EH (cell line): ENCODE measurements at regions not wholly inside any gene's neighbourhood (a gene's known extent, or its start where the extent isn't known, plus 50 kb on each side); places are given as distances from the start of the nearest gene placed in this dataset.

ENCODE experiments used
- DNase-seq: peaks from one replicate; pipeline ENCODE4 v3.0.0-alpha.2; 2015; ENCODE audit warnings: low read depth

DNA sequence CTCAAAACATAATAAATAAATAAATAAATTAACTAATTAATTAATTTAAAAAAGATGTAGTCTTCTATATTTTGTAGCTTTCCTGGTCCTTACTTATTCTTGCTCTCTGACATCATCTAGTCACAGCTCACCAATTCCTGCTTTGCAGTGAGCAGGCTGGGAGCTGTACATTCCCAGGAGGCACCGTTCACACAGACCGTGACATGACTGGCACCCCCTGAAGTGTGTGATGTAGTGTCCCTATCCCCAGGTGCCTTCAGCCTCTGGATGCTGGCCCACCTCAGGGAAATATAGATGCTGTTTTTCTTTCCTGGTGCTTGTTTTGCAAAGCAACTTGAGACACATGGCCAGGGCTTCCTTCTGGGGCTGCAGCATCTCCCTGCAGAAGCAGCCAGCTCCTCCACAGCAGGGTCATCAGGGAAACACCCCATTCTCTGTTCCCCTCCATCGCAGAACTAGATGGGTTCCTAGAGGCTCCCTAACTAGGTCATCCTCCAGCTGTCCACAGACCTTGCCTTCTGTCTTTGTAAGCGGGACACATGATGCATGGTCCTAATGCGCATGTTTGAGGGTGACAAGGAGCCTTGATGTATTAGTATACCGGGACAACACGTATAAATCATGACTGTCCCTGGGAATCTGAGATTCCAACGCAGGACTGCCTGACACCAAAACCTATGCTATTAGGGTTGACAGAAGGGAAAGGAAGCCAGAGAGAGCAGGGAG lies 76.4 kb downstream of the RHOB start:
- DNase-seq = no peak

DNA sequence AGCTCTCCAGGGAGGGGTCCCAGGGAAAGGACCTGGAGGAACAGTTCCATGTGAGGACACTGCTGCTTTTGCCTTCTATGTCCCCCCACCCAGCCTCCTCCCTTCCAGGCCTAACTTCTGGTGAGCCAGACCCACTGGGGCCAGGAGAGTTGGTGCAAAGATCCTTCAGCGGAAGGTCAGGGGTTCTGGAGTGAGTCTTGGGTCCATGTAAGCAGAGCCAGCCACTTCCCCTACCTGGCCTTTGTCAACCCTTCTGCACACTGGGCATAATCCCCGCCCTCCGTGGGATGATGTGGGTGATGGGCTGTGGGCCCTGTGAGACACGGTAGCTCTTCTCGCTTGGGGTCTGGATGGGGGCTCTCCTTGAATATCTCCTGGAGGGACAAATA lies 76.9 kb downstream of the RHOB start:
- no peak for DNase-seq

DNA sequence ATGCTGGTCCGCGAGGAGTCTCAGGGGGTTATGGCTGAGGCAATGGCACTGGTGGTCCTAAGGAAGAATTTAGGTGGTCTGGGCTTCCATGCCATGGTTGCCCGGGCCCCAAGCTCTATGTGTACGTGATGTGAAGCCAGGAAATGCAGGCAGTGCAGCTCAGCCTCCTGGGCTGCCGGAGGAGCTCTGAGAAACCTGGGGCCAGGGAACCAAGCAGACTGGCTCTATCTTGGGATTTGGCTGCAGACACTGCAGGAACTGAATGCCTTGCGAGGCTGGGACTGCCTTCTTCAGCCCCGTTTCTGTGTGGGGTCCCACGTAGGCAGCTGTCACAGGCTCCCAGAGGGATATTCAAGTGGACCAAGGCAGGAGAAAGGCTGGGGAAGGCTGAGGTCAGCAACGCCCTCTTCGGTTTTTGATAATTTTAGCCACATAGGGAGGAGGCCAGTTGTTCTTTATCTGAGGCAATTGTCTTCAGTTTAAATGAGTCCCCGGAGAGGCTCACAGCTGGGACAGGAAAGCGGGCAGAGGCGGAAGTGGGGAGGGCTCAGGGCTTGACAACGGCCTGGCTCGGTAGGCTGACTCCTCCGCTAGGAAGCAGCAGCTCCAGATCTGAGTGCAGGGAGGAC lies 77.7 kb downstream of the RHOB start:
- DNase-seq = no peak

DNA sequence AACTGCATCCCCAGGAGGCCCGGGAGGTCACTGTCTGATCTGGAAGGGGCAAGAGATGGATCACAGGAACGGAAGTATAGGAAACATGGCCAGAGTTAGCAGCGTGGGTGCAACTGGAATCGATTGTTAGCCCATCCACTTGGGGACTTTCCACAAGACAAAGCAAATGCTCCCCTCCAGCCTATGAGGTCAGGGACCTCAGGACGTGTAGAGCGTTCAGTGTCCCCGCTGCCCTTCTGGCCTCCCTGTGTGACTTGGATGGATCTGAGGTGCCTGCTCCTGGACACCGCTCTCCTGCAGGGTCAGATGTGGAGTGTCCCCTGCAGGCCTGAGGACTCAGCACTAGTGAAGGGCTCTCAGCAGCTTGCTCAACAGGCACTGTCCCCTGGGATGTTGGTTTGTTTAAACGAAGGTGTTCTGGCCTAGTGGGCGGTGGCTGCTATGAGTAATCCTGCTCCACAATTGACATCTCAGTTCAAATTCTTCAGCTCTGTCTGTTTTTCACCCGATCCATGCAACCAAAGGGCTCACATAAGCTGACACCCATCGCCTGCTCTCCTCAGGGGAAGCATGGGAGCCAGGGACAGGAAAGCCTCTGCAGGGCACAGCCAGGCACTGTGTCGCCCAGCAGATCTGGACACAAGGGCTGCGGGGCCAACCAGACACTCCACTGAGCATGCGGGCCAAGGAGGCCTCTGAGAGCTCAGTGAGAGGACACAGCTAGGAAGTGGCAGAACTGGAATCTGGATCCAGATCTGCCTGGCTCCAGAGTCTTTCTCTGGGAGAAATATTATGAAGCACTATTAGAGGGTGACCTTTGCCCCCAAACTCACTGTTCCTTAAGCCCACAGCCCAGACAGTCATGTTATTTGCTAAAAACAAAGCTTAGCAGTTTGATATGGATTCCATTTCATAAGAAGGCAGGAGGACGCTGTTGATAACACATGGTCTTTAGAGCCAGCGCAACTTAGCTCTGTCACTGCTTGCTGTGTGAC lies 78.5 kb downstream of the RHOB start:
- peak; percentile 29 for DNase-seq

DNA sequence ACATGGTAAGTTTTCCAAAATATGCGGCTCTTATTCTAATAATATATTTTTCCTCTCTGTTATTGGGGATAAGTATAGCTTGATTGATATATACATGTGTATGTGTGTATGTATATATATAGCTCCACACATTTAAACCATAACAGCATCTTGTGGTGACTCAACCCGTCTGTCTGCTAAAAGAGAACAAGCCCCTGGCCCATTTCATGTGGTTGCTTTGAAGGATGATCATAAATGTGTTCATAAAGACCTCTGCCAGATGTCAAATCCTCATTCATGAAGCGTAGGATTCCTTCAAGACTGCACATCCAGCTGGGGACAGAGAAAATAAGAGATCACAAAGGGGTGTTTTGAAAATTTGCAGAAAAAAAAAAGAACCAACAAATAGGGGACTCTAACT lies 79.3 kb downstream of the RHOB start:
- no peak for DNase-seq

DNA sequence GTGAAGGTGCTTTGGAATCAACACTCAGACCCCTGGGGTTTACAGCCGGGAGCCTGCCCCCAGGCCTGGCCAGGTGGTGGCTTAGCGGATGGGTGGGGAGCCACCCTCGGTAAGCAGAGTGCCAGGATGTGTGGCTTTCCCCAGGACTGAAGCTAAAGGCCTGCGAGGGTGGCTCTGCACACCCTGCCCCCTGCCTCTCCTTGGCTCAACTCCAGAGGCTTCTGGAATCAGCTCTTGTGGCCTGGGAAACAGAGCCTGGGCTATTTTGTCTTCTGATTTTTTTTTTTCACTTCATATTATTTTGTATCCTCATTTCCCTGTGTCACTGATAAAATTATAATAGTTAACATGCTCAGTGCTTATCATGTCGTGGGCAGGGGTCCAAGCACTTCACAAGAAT lies 79.8 kb downstream of the RHOB start:
- DNase-seq = peak; percentile 26

DNA sequence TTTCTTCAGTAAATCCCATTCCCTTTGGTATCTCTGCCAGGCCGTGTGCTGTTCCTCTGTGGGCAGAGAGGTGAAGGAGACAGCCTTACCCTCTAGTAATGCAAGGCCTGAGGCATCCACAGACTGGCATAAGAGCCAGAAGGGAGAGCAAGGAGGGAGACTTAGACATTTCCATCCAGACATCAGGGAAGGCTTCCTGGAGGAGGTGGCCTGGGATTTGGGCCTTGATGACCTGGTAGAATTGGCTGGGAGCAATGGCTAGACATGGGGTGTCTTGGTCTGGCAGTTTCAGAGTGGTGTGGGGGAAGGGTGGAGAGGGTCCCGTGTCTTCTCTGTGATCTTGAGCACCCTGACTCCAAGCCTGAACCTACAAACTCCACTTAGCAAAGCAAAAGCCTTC lies 81.8 kb downstream of the RHOB start:
- DNase-seq = no peak

DNA sequence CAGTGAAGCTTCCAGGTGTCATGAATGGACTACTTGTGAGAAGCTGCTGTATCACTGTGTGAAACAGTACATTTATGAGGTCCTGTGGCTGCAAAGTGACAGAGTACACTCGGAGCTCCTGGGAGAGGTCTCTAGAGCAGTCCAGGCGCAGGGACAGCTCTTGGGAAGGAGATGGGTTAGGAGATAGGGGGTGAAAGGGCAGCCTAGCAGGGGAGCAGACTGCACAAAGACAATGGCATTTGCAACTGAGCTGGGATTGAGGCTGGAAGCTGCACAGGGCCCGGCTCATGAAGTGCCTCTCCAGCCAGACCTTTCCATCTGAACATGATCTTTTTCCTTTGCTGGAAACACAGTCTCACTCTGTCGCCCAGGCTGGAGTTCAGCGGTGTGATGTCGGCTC lies 83.6 kb downstream of the RHOB start:
- no peak for DNase-seq

DNA sequence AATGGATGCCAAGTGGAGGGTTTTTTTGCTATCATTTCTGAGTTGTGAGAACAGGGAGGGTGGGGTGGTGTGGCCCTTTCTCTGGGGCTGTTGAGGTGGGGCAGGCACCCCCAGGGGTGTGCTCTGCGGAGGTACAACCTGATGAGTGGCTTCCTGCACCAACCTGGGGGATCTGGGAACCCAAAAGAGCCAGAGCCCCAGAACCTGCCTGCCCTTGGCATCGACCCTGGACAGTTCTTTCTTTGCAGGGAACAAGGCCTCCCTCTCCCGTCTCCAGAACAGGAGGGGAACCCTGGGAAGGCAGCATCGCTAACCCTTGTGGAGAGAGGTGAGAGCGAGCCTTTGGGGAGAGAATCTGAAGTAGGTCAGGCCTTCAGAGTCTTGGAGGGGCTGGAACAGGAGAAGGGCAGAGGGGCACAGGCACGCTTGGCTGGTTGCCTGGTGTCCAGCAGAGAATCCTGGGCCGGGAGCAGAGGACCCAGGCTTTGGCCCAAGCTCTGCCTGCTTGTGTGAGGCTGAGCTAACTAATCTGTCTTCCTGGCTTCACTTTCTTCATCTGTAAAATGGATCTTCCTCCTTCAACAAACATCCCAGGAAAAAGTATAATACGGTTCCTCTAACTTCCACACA lies 84.9 kb downstream of the RHOB start:
- no peak for DNase-seq

DNA sequence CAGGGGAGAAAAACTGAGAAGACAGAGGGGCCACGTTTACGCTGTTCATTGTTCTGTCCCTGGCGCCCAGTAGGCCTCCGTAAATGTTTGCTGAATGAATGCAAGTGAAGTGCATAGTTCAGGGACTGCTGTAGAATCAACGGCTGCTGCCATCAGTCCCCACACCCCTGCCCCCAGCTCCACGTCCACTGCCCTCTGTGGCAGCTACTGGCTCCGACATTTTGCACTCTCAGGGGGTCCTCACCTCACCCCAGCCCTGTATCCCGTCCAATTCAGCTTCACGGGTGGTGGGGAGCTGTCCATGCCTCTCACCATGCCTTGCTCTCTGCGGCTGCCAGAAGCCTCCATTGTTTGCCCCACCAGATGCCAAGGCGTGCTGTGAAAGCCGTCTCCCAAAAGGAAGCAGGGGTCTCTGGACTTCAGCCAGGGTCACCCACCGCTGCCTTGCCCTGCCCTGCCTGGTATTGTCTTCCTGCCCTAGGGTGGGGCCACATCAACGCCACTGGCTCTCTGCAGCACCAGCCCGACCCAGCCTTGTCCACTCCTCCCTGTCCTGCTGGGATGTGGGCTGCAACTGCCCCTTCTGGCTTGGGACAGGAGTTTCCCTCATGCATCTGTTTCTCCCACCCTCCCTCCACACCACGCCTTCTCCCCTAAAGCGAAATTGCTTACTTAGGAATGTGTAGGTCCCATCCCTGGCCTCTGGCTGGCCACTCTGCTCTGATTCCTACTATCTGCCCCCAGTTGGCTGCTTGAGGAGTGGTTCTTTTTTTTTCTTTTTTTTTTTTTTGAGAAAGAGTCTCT lies 86.0 kb downstream of the RHOB start:
- peak; percentile 30 for DNase-seq

DNA sequence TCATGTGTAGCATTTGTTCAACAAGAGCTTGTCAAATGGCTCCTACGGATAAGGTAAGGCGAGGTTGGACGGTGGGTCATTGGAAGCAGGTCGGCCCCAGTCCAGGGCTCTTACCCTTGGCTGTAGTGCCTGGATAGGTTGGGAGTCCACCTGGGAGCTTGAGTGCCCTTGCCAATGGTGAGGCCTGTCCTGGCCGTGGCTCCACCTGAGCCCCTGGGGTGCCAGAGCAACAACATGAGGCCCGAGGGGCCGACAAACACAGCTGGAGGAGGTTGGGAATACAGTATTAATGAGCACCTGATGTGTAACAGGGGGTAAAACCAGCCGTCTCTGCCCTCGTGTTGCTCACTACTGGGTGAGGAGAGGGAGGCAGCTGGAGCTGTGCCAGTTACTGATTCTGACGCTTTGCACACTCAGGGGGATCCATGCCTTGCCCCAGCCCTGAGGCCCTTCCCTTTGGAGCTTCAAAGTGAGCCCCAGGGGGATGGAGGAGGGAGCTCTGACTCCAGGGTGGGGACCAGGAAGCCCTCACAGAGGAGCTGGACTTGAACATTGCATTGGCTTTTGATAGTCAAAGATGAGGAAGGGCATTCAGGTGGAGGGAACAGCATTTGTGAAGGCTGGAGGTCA lies 87.2 kb downstream of the RHOB start:
- DNase-seq = no peak

DNA sequence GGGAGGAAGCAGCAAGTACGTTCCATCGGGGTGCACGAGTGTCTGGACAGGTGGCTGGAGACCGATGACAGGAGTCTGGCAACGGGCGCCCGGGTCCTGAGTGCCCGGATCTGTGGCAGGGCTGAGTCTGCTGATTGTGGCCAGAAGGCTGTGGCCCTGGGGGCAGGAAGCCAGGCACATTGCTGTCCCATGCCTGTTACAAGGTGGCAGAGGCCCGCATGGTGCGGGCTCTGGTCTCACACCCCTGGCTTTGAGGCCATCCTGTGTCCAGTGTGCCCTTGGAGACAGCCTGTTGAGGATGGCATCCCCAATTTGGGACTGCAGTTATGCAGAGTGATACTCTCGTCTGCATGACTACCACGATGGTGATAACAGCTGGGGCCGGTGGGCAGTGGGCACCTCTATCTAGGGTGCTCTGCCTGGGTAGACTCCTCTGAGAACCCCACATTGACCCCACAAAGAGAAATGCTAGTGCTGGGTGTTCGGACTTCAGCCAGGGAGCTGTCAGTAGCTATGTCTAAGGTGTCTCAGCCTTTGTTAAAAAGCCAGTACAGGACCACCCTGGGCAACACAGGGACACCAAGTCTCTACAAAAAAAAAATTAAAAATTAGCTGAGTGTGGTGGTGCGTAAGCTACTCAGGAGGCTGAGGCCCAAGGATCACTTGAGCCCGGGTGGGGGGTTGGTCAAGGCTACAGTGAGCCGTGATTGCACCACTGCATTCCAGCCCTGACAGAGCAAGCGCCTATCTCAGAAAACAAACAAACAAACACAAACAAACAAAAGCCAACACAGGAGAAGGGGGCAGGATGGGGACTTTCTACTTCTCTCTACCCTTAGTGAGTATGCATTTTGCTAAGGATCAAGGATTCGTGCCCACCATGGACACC lies 88.3 kb downstream of the RHOB start:
- no peak for DNase-seq

DNA sequence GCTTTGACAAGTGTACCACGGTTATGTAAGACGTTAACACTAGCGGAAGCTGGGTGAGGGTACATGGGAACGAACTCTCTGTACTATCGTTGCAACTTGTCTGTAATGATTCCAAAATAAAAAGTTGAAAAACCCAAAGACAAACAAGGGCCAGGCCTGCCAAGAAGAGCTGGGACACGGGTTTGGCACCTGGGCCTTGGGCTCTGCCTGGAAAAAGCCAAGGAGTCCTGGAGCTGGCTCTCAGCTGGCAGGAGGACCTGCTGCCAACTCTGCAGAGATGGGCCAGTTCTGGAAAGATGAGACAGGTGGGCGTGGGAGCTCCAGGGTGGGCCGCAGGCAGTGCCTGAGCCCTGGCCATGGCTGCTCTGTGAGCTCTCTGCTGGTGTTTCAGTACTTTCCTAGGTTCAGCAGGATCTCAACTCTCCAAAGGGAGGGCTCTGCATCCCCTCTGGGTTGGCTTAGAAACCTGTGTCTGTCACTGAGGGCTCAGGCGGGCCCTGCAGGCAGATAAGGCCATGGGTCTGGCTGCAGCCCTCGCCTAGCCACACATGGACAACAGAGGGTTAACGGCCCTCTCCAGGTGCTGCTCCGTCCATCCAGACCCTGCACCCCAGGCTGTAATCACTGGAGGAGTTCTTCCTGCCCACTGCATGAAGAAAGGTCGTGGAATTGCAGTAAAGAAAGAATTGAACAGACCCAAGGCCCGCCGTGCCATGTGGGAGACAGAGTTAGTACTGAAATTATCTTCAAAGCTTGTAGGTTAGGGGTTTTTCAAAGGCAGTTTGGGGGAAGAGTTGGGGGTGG lies 89.9 kb downstream of the RHOB start:
- DNase-seq = no peak

DNA sequence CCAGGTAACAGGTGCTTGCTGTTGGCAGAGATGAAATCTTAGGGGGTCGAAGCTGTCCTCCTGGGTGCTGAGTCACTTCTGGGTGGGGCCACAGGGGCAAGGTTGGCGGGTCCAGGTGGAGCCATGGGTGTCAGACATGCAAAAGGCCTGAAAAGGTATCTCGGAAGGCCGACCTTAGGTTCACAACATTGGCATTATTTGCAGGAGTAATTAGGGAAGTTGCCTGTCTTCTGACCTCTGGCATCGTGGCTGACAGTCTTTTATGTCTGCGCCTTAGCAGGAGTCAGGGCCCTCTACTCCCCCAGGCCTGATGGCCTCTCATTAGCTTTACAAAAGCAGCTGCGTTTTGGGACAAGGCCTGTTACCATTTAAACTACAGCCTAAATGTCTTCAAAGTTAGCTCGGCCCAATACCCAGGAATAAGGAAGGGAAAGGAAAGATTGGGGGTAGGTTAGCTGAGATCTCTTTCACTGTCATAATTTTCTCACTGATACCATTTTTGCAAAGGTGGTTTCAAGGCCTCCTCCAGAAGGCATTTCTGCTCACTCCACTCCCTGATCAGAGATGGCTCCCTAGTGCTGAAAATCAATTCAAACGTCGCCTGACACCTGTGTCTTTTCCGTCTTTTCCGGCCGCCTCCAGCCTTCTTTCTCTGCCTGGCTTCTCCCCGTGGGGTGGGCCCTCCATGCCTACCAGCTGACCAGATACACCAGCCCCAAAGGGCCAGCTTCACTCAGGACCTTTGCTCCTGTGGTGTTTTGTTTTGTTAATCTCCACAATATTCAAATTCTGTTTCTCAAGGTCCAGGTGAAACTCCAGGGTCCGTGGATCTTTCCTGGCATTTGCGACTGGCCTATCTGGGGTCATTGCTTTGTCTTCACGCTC lies 90.8 kb downstream of the RHOB start:
- no peak for DNase-seq

DNA sequence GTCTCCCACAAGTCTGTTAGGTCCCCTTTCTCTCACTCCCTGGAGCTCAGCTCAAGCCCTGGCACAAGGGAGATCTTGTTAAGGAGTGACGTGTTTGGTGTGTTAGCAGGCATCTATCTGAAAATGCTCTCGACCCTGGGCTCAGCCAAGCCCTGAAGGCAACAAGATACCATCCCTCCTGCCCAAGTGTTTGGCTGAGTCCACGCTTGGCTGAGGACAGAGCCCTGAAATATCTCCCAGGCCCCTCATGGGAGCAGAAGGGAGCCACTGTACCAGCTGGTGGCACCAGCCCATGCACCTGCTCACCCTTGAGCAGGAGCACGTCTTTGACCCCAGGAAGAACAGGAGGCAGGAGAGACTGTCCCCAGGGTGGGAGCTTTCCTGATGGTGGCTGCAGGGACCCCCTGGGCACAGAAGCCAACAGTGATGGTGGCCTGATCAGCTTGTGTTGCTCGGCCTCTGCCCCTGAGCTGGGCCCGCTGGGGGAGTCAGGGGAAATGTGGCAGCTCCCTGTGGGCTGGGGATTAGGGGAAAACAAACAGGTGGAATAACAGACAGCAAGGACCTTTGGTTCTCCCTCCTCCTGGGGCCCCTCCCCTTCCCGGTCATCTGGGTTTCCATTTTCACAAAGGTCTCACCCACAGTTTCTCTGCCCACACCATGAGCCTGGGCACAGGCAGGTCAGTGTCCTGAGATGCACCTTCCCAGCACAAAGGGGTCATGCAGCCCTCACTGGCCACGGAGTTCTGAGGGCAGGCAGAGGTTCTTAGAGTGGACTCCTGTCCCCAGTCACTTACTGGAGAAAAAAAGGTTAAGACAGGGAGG lies 91.6 kb downstream of the RHOB start:
- DNase-seq = no peak

DNA sequence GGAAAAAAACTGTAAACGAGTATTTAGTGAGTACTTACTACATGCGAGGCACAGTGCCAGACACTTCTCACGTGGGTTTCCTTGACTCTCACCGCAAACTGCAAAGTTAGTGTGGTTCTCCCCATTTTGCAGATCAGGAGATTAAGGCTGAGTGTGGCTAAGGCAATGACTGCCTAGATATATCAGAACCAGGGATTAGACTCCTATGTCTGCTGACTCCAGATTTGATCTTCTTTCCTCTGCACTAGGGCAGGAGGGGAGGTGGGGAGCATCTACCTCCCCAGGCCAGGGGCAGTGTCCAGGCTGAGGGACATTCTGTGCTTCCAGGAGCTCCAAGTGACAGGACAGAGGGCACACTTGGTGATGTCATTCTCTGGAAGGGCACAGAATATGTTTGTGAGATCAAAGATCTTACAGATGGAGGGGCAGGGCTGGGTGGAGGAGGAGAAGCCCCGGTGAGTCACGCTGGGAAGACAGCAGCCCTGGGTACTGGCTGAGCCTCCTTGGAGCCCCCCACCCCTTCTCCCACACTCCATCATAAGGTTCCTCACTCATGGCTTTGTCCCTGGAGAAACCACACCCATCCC lies 92.4 kb downstream of the RHOB start:
- peak; percentile 25 for DNase-seq
